C4-2B (cell line): ENCODE measurements at regions not wholly inside any gene's neighbourhood (a gene's known extent, or its start where the extent isn't known, plus 50 kb on each side); places are given as distances from the start of the nearest gene placed in this dataset.

Experiments used
- ZFX ChIP-seq: fragments of 450-650 bp; IDR thresholded peaks from 2 replicates; pipeline ENCODE4 v1.6.1; 2017
- TF ChIP-seq, protein P1 (sequence below): fragments of 450-650 bp; conservative IDR thresholded peaks from 2 replicates; pipeline ENCODE4 v1.5.1; 2017; ENCODE audit warnings: mild to moderate bottlenecking

DNA sequence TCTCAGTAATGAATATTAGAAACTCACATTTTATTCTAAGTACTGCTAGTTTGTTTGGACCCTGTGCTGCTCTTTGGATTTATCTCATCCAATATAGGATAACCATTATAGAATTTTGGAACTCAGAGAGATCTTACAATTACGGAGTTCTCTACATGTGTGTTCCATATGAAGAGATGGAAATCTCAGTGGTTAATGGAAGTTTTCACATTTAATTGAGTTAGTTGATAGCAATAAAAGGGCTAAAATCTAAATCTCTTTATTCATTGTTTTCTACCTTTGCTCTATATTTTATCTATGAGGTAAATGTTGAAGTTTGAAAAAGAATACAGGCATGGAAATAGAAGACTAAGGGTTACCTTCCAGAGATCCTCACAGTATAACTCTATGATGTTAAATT lies 558.0 kb upstream of the KIF2B start:
- TF ChIP-seq, protein P1, sequence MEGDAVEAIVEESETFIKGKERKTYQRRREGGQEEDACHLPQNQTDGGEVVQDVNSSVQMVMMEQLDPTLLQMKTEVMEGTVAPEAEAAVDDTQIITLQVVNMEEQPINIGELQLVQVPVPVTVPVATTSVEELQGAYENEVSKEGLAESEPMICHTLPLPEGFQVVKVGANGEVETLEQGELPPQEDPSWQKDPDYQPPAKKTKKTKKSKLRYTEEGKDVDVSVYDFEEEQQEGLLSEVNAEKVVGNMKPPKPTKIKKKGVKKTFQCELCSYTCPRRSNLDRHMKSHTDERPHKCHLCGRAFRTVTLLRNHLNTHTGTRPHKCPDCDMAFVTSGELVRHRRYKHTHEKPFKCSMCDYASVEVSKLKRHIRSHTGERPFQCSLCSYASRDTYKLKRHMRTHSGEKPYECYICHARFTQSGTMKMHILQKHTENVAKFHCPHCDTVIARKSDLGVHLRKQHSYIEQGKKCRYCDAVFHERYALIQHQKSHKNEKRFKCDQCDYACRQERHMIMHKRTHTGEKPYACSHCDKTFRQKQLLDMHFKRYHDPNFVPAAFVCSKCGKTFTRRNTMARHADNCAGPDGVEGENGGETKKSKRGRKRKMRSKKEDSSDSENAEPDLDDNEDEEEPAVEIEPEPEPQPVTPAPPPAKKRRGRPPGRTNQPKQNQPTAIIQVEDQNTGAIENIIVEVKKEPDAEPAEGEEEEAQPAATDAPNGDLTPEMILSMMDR, result no peak
- no peak for TF ChIP-seq ZFX
